ENCODE measurements at regions not wholly inside any gene's neighbourhood (a gene's known extent, or its start where the extent isn't known, plus 50 kb on each side); places are given as distances from the start of the nearest gene placed in this dataset.

DNA sequence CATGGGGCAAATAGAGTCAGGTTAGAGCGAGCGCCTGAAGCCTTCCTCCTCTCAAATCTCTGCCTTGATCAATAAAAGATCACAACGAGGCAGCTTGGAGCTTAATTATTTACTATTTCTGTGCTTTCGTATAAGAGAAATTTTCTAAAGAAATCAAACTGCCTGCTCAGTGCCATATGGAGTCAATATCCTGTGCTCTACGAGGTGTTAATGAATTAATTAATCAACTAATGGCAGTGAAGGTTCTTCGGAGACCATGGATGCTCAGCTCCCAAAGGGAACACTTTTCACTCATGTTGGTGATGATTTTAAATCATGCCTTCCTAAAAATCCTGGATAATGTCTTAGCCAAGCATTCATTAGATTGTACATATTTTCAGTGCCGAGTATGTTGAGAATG lies 153.5 kb upstream of the PPP2R3A start:
- Histone ChIP-seq H3K4me3 (ENCODE audit: low read depth in 1 of 2, low read length in 2 of 2) (no peak overlapping the region), H3K27me3 (ENCODE audit: insufficient read depth, low read length, poor library complexity) (no peaks in the 10 kb centered on the region), H3K9ac (ENCODE audit: low read depth, low read length) (no peak overlapping the region), H4K20me1 (ENCODE audit: insufficient read depth, low read length) (no peaks in the 10 kb centered on the region), H3K4me2 (ENCODE audit: insufficient read depth, low read length) (no peak overlapping the region), H3K79me2 (ENCODE audit: insufficient read depth, low read length) (no peaks in the 10 kb centered on the region), H2AFZ (ENCODE audit: low read depth, low read length) (no peak overlapping the region), H3K4me1 (ENCODE audit: insufficient read depth, low read length) (no peaks in the 10 kb centered on the region), H3K9me3 (ENCODE audit: insufficient read depth, low read length, severe bottlenecking) (no peaks in the 10 kb centered on the region), H3K36me3 (ENCODE audit: insufficient read depth, low read length) (no peaks in the 10 kb centered on the region), H3K27ac (ENCODE audit: low read length) (no peak overlapping the region)
- no peak for ATAC-seq (ENCODE audit: insufficient read depth, low read depth)
- DNase-seq: no peak
- TF ChIP-seq EZH2 (IDR thresholded peaks at IDR 0.05; ENCODE audit: borderline replicate concordance, low read depth, low read length, severe bottlenecking): no peak
- TF ChIP-seq, protein P1, sequence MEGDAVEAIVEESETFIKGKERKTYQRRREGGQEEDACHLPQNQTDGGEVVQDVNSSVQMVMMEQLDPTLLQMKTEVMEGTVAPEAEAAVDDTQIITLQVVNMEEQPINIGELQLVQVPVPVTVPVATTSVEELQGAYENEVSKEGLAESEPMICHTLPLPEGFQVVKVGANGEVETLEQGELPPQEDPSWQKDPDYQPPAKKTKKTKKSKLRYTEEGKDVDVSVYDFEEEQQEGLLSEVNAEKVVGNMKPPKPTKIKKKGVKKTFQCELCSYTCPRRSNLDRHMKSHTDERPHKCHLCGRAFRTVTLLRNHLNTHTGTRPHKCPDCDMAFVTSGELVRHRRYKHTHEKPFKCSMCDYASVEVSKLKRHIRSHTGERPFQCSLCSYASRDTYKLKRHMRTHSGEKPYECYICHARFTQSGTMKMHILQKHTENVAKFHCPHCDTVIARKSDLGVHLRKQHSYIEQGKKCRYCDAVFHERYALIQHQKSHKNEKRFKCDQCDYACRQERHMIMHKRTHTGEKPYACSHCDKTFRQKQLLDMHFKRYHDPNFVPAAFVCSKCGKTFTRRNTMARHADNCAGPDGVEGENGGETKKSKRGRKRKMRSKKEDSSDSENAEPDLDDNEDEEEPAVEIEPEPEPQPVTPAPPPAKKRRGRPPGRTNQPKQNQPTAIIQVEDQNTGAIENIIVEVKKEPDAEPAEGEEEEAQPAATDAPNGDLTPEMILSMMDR (IDR thresholded peaks at IDR 0.05; ENCODE audit: borderline replicate concordance, extremely low read depth, low read length, poor library complexity, severe bottlenecking): no peak

DNA sequence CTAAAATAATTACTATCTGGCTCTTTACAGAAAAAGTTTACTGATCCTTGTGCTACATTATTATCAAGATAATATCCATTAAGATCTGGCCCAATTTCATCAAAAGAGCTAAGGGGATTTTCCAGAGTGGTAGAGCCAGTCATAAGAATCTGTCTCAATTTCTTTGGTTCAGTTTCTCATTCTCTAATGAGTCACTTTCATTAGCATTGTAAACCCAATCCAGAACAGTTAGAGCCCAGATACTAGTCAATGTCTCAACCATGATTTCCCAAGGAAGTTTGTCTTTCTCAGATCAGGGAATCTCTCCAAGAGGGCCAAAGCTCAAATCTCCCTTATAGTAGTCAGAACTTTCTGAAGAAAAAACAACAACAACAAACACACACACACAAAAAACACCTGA lies 131.1 kb upstream of the PPP2R3A start:
- no peak overlapping the region for H3K9ac ChIP-seq (ENCODE audit: low read depth, low read length)
- H3K4me2 ChIP-seq (ENCODE audit: insufficient read depth, low read length): no peak overlapping the region
- no peaks in the 10 kb centered on the region for H4K20me1 ChIP-seq (ENCODE audit: insufficient read depth, low read length)
- H3K27ac ChIP-seq (ENCODE audit: low read length): no peak overlapping the region
- ATAC-seq (ENCODE audit: insufficient read depth, low read depth): no peak
- DNase-seq: no peak
- TF ChIP-seq, protein P1 (IDR thresholded peaks at IDR 0.05; ENCODE audit: borderline replicate concordance, extremely low read depth, low read length, poor library complexity, severe bottlenecking): no peak
- TF ChIP-seq EZH2 (IDR thresholded peaks at IDR 0.05; ENCODE audit: borderline replicate concordance, low read depth, low read length, severe bottlenecking): no peak
- no peaks in the 10 kb centered on the region for H3K9me3 ChIP-seq (ENCODE audit: insufficient read depth, low read length, severe bottlenecking)
- no peak overlapping the region for H3K4me3 ChIP-seq (ENCODE audit: low read depth in 1 of 2, low read length in 2 of 2)
- H3K27me3 ChIP-seq (ENCODE audit: insufficient read depth, low read length, poor library complexity): peaks cover 5% of the 10 kb centered on the region
- H3K79me2 ChIP-seq (ENCODE audit: insufficient read depth, low read length): no peaks in the 10 kb centered on the region
- no peaks in the 10 kb centered on the region for H3K36me3 ChIP-seq (ENCODE audit: insufficient read depth, low read length)
- H2AFZ ChIP-seq (ENCODE audit: low read depth, low read length): no peak overlapping the region
- no peaks in the 10 kb centered on the region for H3K4me1 ChIP-seq (ENCODE audit: insufficient read depth, low read length)

DNA sequence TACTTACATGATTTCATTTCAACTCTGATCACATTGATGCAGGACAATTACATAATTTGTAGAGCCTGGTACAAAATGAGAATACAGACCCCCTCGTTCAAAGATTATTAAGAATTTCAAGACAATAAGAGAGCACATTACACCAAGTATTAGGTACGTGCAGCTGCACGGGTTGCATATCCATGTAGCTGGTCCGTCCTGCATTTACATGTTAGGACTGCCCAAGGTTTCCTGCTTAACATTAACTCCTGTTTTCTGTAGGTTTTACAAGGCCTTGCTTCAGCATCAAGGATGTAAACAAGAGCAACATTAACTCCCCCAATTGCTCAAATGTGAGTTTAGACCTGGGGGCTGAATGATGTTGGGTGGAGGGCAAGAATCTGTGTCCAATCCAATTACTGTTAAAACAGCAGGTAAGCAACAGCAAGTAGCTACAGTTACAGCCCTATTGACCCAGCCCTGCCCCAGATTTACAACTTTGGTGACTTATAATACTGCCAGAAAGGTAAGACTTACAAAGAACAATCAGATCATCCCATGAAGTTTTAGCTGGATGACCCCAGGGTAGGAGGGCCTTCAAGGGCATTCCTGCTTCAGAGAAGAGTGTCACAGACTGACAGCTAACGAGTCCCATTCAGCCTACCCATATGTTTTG lies 127.4 kb upstream of the PPP2R3A start:
- peaks cover 5% of the 10 kb centered on the region for H3K27me3 ChIP-seq (ENCODE audit: insufficient read depth, low read length, poor library complexity)
- H3K4me1 ChIP-seq (ENCODE audit: insufficient read depth, low read length): no peaks in the 10 kb centered on the region
- TF ChIP-seq EZH2 (IDR thresholded peaks at IDR 0.05; ENCODE audit: borderline replicate concordance, low read depth, low read length, severe bottlenecking): no peak
- TF ChIP-seq, protein P1 (IDR thresholded peaks at IDR 0.05; ENCODE audit: borderline replicate concordance, extremely low read depth, low read length, poor library complexity, severe bottlenecking): no peak
- H3K4me3 ChIP-seq (ENCODE audit: low read depth in 1 of 2, low read length in 2 of 2): no peak overlapping the region
- H4K20me1 ChIP-seq (ENCODE audit: insufficient read depth, low read length): no peaks in the 10 kb centered on the region
- H3K9ac ChIP-seq (ENCODE audit: low read depth, low read length): no peak overlapping the region
- H3K79me2 ChIP-seq (ENCODE audit: insufficient read depth, low read length): no peaks in the 10 kb centered on the region
- H3K36me3 ChIP-seq (ENCODE audit: insufficient read depth, low read length): no peaks in the 10 kb centered on the region
- H3K9me3 ChIP-seq (ENCODE audit: insufficient read depth, low read length, severe bottlenecking): no peaks in the 10 kb centered on the region
- no peak overlapping the region for H2AFZ ChIP-seq (ENCODE audit: low read depth, low read length)
- no peak for DNase-seq
- no peak for ATAC-seq (ENCODE audit: insufficient read depth, low read depth)
- H3K27ac ChIP-seq (ENCODE audit: low read length): no peak overlapping the region
- no peak overlapping the region for H3K4me2 ChIP-seq (ENCODE audit: insufficient read depth, low read length)

All from DND-41 (cell line).